GM18498 (cell line): ENCODE measurements at regions not wholly inside any gene's neighbourhood (a gene's known extent, or its start where the extent isn't known, plus 50 kb on each side); places are given as distances from the start of the nearest gene placed in this dataset.
"Not testable (repeated sequence)": the region's sequence is repeated elsewhere in the genome, so short reads cannot be mapped to it uniquely, and the experiment has no call there.

ENCODE experiments used
- ATAC-seq: cut with Tn5 transposase; IDR thresholded peaks from one replicate; pipeline ENCODE4 v1.9.1; 2021; ENCODE audit warnings: mild to moderate bottlenecking, moderate library complexity; ENCODE audit not compliant: unreplicated experiment

GRCh38 chr5:154653764-154654485 lies 101.3 kb upstream of the LARP1 start:
- no peak for ATAC-seq

- ATAC-seq, result no peak
These were observed 101.8 kb upstream of the LARP1 start for GRCh38 chr5:154653418-154653763.

GRCh38 chr5:154652746-154653417 lies 102.3 kb upstream of the LARP1 start:
- no peak for ATAC-seq

GRCh38 chr5:154651795-154652194 lies 103.4 kb upstream of the LARP1 start:
- ATAC-seq, result not testable (repeated sequence)

GRCh38 chr5:154648706-154649105 lies 106.5 kb upstream of the LARP1 start:
- ATAC-seq, result no peak

- ATAC-seq, result no peak
These were observed 106.9 kb upstream of the LARP1 start for GRCh38 chr5:154648229-154648628.

GRCh38 chr5:154647761-154648145 lies 107.4 kb upstream of the LARP1 start:
- ATAC-seq, result no peak

- peak; percentile 77 for ATAC-seq
These were observed 107.9 kb upstream of the LARP1 start for GRCh38 chr5:154647114-154647760.

- ATAC-seq, result peak; percentile 21
These were observed 108.4 kb upstream of the LARP1 start for GRCh38 chr5:154646745-154647113.

GRCh38 chr5:154644745-154645411 lies 110.3 kb upstream of the LARP1 start:
- ATAC-seq, result no peak

GRCh38 chr5:154642499-154643245 lies 112.5 kb upstream of the LARP1 start:
- ATAC-seq, result no peak

- not testable (repeated sequence) for ATAC-seq
These were observed 114.9 kb upstream of the LARP1 start for GRCh38 chr5:154640213-154640831.

- ATAC-seq, result not testable (repeated sequence)
These were observed 118.4 kb upstream of the LARP1 start for GRCh38 chr5:154636786-154637185.

- ATAC-seq, result not testable (repeated sequence)
These were observed 118.9 kb upstream of the LARP1 start for GRCh38 chr5:154636271-154636670.

GRCh38 chr5:154633744-154634143 lies 121.4 kb upstream of the LARP1 start:
- not testable (repeated sequence) for ATAC-seq

- ATAC-seq, result no peak
These were observed 124.0 kb upstream of the LARP1 start for GRCh38 chr5:154631141-154631540.

- no peak for ATAC-seq
These were observed 124.8 kb upstream of the LARP1 start for GRCh38 chr5:154630410-154630809.

- ATAC-seq, result no peak
These were observed 126.5 kb upstream of the LARP1 start for GRCh38 chr5:154628685-154629084.

- no peak for ATAC-seq
These were observed 127.2 kb upstream of the LARP1 start for GRCh38 chr5:154627698-154628678.
